Fibroblast of lung (primary cell): ENCODE measurements at regions not wholly inside any gene's neighbourhood (a gene's known extent, or its start where the extent isn't known, plus 50 kb on each side); places are given as distances from the start of the nearest gene placed in this dataset.

ENCODE experiments used
- DNase-seq, 2 donors: peaks; one replicate each; pipeline versions ENCODE4 v3.0.0 to v3.0.0-alpha.2; 2010; ENCODE audit warnings: low read depth in 2 of 2
- H2AFZ ChIP-seq: 2 replicates; pipeline ENCODE4 v1.5.1; 2012; ENCODE audit warnings: low read length, control low read depth, inconsistent platforms
- H3K27ac ChIP-seq: 2 replicates; pipeline ENCODE4 v1.5.1; 2011; ENCODE audit warnings: low read length, control low read depth; ENCODE audit not compliant: insufficient read depth
- H3K27me3 ChIP-seq: 2 replicates; pipeline ENCODE4 v1.5.1; 2011; ENCODE audit warnings: mild to moderate bottlenecking, low read length; ENCODE audit not compliant: control insufficient read depth, insufficient read depth
- H3K36me3 ChIP-seq: 2 replicates; pipeline ENCODE4 v1.5.1; 2011; ENCODE audit warnings: low read length; ENCODE audit not compliant: control insufficient read depth, insufficient read depth
- H3K4me1 ChIP-seq: 2 replicates; pipeline ENCODE4 v1.5.1; 2011; ENCODE audit warnings: low read length; ENCODE audit not compliant: control insufficient read depth, insufficient read depth; ENCODE audit errors: extremely low read depth
- H3K4me2 ChIP-seq: 2 replicates; pipeline ENCODE4 v1.5.1; 2011; ENCODE audit warnings: low read length, control low read depth; ENCODE audit not compliant: insufficient read depth; ENCODE audit errors: extremely low read depth
- H3K4me3 ChIP-seq, 4 experiments: fragments of 200-600 bp in 1 of 4; sonication (generic) in 1 of 4; replicated peaks in 1 of 4; 2 replicates each; pipeline ENCODE4 v1.5.1; 2011 to 2016; ENCODE audit warnings: low read length in 4 of 4, low read depth in 3 of 4, mild to moderate bottlenecking in 3 of 4, control low read depth in 2 of 4, inconsistent platforms in 1 of 4, mixed read lengths in 1 of 4; ENCODE audit not compliant: insufficient read depth in 1 of 4; ENCODE audit errors: control extremely low read depth in 1 of 4
- H3K79me2 ChIP-seq: 2 replicates; pipeline ENCODE4 v1.5.1; 2012; ENCODE audit warnings: mild to moderate bottlenecking, low read length, inconsistent platforms; ENCODE audit not compliant: control insufficient read depth, insufficient read depth
- H3K9ac ChIP-seq: 2 replicates; pipeline ENCODE4 v1.5.1; 2011; ENCODE audit warnings: mild to moderate bottlenecking, low read length, control low read depth; ENCODE audit not compliant: insufficient read depth
- H3K9me3 ChIP-seq: 2 replicates; pipeline ENCODE4 v1.5.1; 2012; ENCODE audit warnings: low read depth, low read length; ENCODE audit not compliant: control insufficient read depth, insufficient read depth
- H4K20me1 ChIP-seq: 2 replicates; pipeline ENCODE4 v1.5.1; 2011; ENCODE audit warnings: low read length; ENCODE audit not compliant: control insufficient read depth, insufficient read depth; ENCODE audit errors: extremely low read depth
- EZH2 ChIP-seq: IDR thresholded peaks from 2 replicates; pipeline ENCODE4 v1.5.1; 2012; ENCODE audit warnings: low read length, control low read depth, mild to moderate bottlenecking; ENCODE audit errors: missing control alignments
- TF ChIP-seq, protein P1 (sequence below), 2 donors: IDR thresholded peaks in 1 of 2; conservative IDR thresholded peaks in 1 of 2; 1 replicate in 1 of 2; 2 replicates in 1 of 2; pipeline ENCODE4 v1.5.1; 2011 to 2012; ENCODE audit warnings: low read length in 2 of 2, control low read depth in 1 of 2, inconsistent platforms in 1 of 2, low read depth in 1 of 2, mild to moderate bottlenecking in 1 of 2

DNA sequence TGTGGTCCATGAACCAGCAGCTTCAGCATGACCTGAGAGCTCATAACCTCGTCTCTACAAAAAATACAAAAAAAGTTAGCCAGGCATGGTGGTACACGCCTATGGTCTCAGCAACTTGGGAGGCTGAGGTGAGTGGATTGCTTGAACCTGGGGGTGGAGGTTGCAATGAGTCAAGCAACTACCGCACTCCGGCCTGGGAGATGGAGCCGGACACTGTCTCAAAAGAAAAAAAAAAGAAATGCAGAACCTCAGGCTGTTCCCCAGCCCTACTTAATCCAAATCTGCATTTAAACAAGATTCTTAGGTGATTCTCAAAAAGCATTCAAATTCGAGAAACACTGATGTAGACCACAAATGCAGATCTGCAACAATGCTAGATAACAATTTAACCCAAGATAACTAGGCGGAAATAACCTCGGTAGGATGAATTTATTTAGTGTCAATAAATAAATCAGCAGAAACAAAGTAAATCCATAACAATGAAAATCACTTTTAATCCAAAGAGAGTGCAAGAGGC is 203.5 kb downstream of the SP3 start:
- H3K4me2 ChIP-seq, result no peak overlapping the region
- DNase-seq, result no peak
- H2AFZ ChIP-seq, result no peak overlapping the region
- no peaks in the 10 kb centered on the region for H4K20me1 ChIP-seq
- no peaks in the 10 kb centered on the region for H3K27me3 ChIP-seq
- H3K4me1 ChIP-seq, result no peaks in the 10 kb centered on the region
- no peaks in the 10 kb centered on the region for H3K9me3 ChIP-seq
- H3K36me3 ChIP-seq, result no peaks in the 10 kb centered on the region
- H3K9ac ChIP-seq, result no peak overlapping the region
- no peaks in the 10 kb centered on the region for H3K79me2 ChIP-seq
- no peak overlapping the region for H3K27ac ChIP-seq
- TF ChIP-seq, protein P1, sequence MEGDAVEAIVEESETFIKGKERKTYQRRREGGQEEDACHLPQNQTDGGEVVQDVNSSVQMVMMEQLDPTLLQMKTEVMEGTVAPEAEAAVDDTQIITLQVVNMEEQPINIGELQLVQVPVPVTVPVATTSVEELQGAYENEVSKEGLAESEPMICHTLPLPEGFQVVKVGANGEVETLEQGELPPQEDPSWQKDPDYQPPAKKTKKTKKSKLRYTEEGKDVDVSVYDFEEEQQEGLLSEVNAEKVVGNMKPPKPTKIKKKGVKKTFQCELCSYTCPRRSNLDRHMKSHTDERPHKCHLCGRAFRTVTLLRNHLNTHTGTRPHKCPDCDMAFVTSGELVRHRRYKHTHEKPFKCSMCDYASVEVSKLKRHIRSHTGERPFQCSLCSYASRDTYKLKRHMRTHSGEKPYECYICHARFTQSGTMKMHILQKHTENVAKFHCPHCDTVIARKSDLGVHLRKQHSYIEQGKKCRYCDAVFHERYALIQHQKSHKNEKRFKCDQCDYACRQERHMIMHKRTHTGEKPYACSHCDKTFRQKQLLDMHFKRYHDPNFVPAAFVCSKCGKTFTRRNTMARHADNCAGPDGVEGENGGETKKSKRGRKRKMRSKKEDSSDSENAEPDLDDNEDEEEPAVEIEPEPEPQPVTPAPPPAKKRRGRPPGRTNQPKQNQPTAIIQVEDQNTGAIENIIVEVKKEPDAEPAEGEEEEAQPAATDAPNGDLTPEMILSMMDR (conservative IDR thresholded peaks at IDR 0.05 in 1 of 2, IDR thresholded peaks at IDR 0.05 in 1 of 2; ENCODE audit: low read depth in 1 of 2, low read length in 2 of 2), result no peak
- no peak for TF ChIP-seq EZH2
- no peak overlapping the region for H3K4me3 ChIP-seq

DNA sequence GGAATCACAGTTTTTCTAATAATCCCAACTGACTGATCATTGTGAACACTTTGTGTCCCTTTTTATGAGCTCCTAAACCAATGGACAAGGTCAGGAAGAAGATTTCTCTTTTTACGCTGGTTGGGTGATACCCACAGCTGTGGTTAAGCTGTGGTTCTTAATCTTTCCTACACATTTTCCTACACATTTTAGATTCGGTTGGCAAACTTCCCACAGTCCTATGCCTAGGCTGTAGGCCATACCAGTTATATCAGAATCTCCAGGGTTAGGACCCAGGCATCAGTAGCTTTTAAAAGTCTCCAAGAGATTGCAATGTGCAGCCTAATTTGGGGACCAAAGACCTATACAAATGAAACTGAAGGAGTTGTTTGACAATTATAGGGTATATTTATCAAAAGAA is 203.0 kb downstream of the SP3 start:
- TF ChIP-seq, protein P1 (conservative IDR thresholded peaks at IDR 0.05 in 1 of 2, IDR thresholded peaks at IDR 0.05 in 1 of 2; ENCODE audit: low read depth in 1 of 2, low read length in 2 of 2), result no peak
- TF ChIP-seq EZH2, result no peak
- no peaks in the 10 kb centered on the region for H3K79me2 ChIP-seq
- no peaks in the 10 kb centered on the region for H3K9me3 ChIP-seq
- no peaks in the 10 kb centered on the region for H4K20me1 ChIP-seq
- H3K4me3 ChIP-seq, result no peak overlapping the region
- H3K9ac ChIP-seq, result no peak overlapping the region
- no peaks in the 10 kb centered on the region for H3K36me3 ChIP-seq
- no peaks in the 10 kb centered on the region for H3K4me1 ChIP-seq
- H2AFZ ChIP-seq, result no peak overlapping the region
- no peak overlapping the region for H3K27ac ChIP-seq
- H3K4me2 ChIP-seq, result no peak overlapping the region
- no peaks in the 10 kb centered on the region for H3K27me3 ChIP-seq
- no peak for DNase-seq

DNA sequence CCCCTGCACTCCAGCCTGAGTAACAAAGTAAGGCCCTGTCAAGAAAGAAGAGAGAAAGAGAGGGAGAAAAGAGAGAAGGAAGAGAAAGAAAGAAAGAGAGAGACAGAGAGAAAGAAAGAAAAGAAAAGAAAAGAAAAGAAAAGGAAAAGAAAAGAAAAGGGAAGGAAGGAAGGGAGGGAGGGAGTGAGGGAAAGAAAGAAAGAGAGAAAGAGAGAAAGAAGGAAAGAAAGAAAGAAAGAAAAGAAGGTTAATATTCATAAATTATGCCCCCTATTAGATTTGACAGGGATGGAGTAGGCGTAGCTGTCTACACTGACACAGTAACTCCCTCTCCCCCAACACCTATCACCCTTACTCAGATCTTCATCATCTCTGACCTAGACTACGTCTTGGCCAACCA is 202.3 kb downstream of the SP3 start:
- no peaks in the 10 kb centered on the region for H3K79me2 ChIP-seq
- no peaks in the 10 kb centered on the region for H3K9me3 ChIP-seq
- H3K4me1 ChIP-seq, result no peaks in the 10 kb centered on the region
- H2AFZ ChIP-seq, result no peak overlapping the region
- H3K27me3 ChIP-seq, result no peaks in the 10 kb centered on the region
- TF ChIP-seq EZH2, result no peak
- TF ChIP-seq, protein P1 (conservative IDR thresholded peaks at IDR 0.05 in 1 of 2, IDR thresholded peaks at IDR 0.05 in 1 of 2; ENCODE audit: low read depth in 1 of 2, low read length in 2 of 2), result no peak
- H3K27ac ChIP-seq, result no peak overlapping the region
- H3K9ac ChIP-seq, result no peak overlapping the region
- no peaks in the 10 kb centered on the region for H3K36me3 ChIP-seq
- no peak overlapping the region for H3K4me2 ChIP-seq
- H3K4me3 ChIP-seq, result no peak overlapping the region
- H4K20me1 ChIP-seq, result no peaks in the 10 kb centered on the region
- DNase-seq, result no peak
